GM18499 (cell line): ENCODE measurements at regions not wholly inside any gene's neighbourhood (a gene's known extent, or its start where the extent isn't known, plus 50 kb on each side); places are given as distances from the start of the nearest gene placed in this dataset.

Experiments
- ATAC-seq: cut with Tn5 transposase; IDR thresholded peaks from one replicate; pipeline ENCODE4 v1.9.1; 2021; ENCODE audit warnings: moderate number of reproducible peaks; ENCODE audit not compliant: insufficient read depth, unreplicated experiment

- no peak for ATAC-seq
Measured at GRCh38 chr6:6775074-6775473, 186.6 kb downstream of the LY86 start.

- ATAC-seq, result no peak
Measured at GRCh38 chr6:6780231-6780630, 191.7 kb downstream of the LY86 start.

GRCh38 chr6:6781172-6781872, 192.8 kb downstream of the LY86 start:
- ATAC-seq, result no peak

GRCh38 chr6:6781873-6782227, 193.3 kb downstream of the LY86 start:
- ATAC-seq, result no peak

- no peak for ATAC-seq
Measured at GRCh38 chr6:6783721-6784120, 195.2 kb downstream of the LY86 start.

GRCh38 chr6:6784514-6785162, 196.1 kb downstream of the LY86 start:
- no peak for ATAC-seq

GRCh38 chr6:6785163-6785521, 196.6 kb downstream of the LY86 start:
- no peak for ATAC-seq

GRCh38 chr6:6788394-6789032, 200.0 kb downstream of the LY86 start:
- ATAC-seq, result no peak

- no peak for ATAC-seq
Measured at GRCh38 chr6:6790393-6790792, 201.9 kb downstream of the LY86 start.

GRCh38 chr6:6790891-6791290, 202.4 kb downstream of the LY86 start:
- no peak for ATAC-seq

GRCh38 chr6:6793388-6794250, 205.1 kb downstream of the LY86 start:
- ATAC-seq, result no peak

GRCh38 chr6:6795393-6795792, 206.9 kb downstream of the LY86 start:
- ATAC-seq, result no peak

GRCh38 chr6:6796818-6797217, 208.3 kb downstream of the LY86 start:
- no peak for ATAC-seq

GRCh38 chr6:6798448-6798860, 209.9 kb downstream of the LY86 start:
- ATAC-seq, result no peak

GRCh38 chr6:6801005-6801335, 212.4 kb downstream of the LY86 start:
- no peak for ATAC-seq

GRCh38 chr6:6801635-6802218, 213.2 kb downstream of the LY86 start:
- ATAC-seq, result no peak

GRCh38 chr6:6803180-6803977, 214.9 kb downstream of the LY86 start:
- peak; percentile 65 for ATAC-seq

- ATAC-seq, result no peak
Measured at GRCh38 chr6:6804843-6805615, 216.5 kb downstream of the LY86 start.

- no peak for ATAC-seq
Measured at GRCh38 chr6:6806844-6807518, 218.5 kb downstream of the LY86 start.
